ENCODE measurements at regions not wholly inside any gene's neighbourhood (a gene's known extent, or its start where the extent isn't known, plus 50 kb on each side); places are given as distances from the start of the nearest gene placed in this dataset.

DNA sequence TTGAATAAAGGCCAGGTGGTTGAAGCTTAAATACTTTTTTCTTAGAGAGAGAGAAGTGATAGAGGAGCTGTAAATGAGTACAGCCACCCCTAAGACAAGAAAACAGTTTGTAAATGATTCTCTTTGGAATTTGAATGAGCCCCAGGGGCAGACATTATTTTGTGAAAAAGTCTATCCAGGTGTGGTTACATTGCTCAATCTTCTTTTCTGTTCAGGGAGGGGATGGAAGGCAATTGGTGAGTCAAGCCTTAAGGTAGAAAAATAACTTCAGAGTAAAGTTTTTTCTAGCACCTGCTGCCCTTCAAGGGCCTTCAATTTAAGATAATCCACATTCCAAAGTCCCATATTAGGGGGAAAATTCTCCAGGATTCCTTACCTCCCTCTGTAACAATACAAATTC, 646.7 kb downstream of the PDHA2 start:
- H3K79me2 ChIP-seq (ENCODE audit: insufficient read depth, low read length): no peaks in the 10 kb centered on the region
- H3K4me1 ChIP-seq (ENCODE audit: control insufficient read depth in 1 of 2, insufficient read depth in 2 of 2, low read length in 2 of 2): no peaks in the 10 kb centered on the region
- H3K27ac ChIP-seq (ENCODE audit: low read depth, low read length): no peak overlapping the region
- no peak for ATAC-seq
- intact Hi-C loops (cut with micrococcal nuclease): loop anchor here (10.0 kb wide), 1 partner anchor 1228 kb away; no protein-coding TSS in a partner anchor
- H3K9ac ChIP-seq (ENCODE audit: low read length): no peak overlapping the region
- ChIA-PET CTCF (no interaction called here), POLR2A (no interaction called here), RAD21 (ENCODE audit: low non-redundant PET in 1 of 2, low total read pairs in 2 of 2, uncharacterized antibody in 2 of 2, unreplicated experiment in 2 of 2) (no interaction called here)
- H3K36me3 ChIP-seq (ENCODE audit: control insufficient read depth in 1 of 2, insufficient read depth in 2 of 2, low read length in 2 of 2): no peaks in the 10 kb centered on the region
- DNase-seq (ENCODE audit: low read depth, low spot score): no peak
- BruUV-seq (replicated peaks): no TSS peak
- H3K4me2 ChIP-seq (ENCODE audit: low read length): no peak overlapping the region
- H4K20me1 ChIP-seq (ENCODE audit: insufficient read depth): no peaks in the 10 kb centered on the region
- TF ChIP-seq MAX (IDR thresholded peaks at IDR 0.05) (no peak), POLR2AphosphoS5 (IDR thresholded peaks at IDR 0.05; ENCODE audit: low read depth, low read length) (no peak), POLR2A (IDR thresholded peaks at IDR 0.05; ENCODE audit: borderline replicate concordance, extremely low read depth, insufficient read depth, insufficient read length) (no peak), RAD21 (IDR thresholded peaks at IDR 0.05; ENCODE audit: low read depth) (no peak)
- H3K9me2 ChIP-seq (ENCODE audit: insufficient read depth): no peaks in the 10 kb centered on the region
- no peaks in the 10 kb centered on the region for H3K9me3 ChIP-seq (ENCODE audit: control insufficient read depth in 1 of 2, insufficient read depth in 1 of 2, low read depth in 1 of 2, low read length in 2 of 2)
- H3K4me3 ChIP-seq (replicated peaks in 1 of 2; ENCODE audit: low read depth in 1 of 2, low read length in 2 of 2): no peak overlapping the region
- no peaks in the 10 kb centered on the region for H3K27me3 ChIP-seq (ENCODE audit: insufficient read depth, low read length)
- H2AFZ ChIP-seq (ENCODE audit: low read depth, low read length, poor library complexity, severe bottlenecking): no peak overlapping the region

- no TSS peak for BruUV-seq (replicated peaks)
- no peaks in the 10 kb centered on the region for H3K27me3 ChIP-seq (ENCODE audit: insufficient read depth, low read length)
- ChIA-PET POLR2A (no interaction called here), RAD21 (ENCODE audit: low non-redundant PET in 1 of 2, low total read pairs in 2 of 2, uncharacterized antibody in 2 of 2, unreplicated experiment in 2 of 2) (no interaction called here), CTCF (no interaction called here)
- H3K4me1 ChIP-seq (ENCODE audit: control insufficient read depth in 1 of 2, insufficient read depth in 2 of 2, low read length in 2 of 2): no peaks in the 10 kb centered on the region
- H3K9me3 ChIP-seq (ENCODE audit: control insufficient read depth in 1 of 2, insufficient read depth in 1 of 2, low read depth in 1 of 2, low read length in 2 of 2): peaks cover 0 to 4% of the 10 kb centered on the region in 2 experiments; a peak in 1 of 4 replicates
- no peaks in the 10 kb centered on the region for H3K79me2 ChIP-seq (ENCODE audit: insufficient read depth, low read length)
- H2AFZ ChIP-seq (ENCODE audit: low read depth, low read length, poor library complexity, severe bottlenecking): no peak overlapping the region
- no peaks in the 10 kb centered on the region for H4K20me1 ChIP-seq (ENCODE audit: insufficient read depth)
- no peak overlapping the region for H3K27ac ChIP-seq (ENCODE audit: low read depth, low read length)
- intact Hi-C loops (cut with micrococcal nuclease): no loop called here
- no peak overlapping the region for H3K4me2 ChIP-seq (ENCODE audit: low read length)
- H3K9me2 ChIP-seq (ENCODE audit: insufficient read depth): no peaks in the 10 kb centered on the region
- H3K4me3 ChIP-seq (replicated peaks in 1 of 2; ENCODE audit: low read depth in 1 of 2, low read length in 2 of 2): no peak overlapping the region
- H3K9ac ChIP-seq (ENCODE audit: low read length): no peak overlapping the region
- DNase-seq (ENCODE audit: low read depth, low spot score) (no peak), ATAC-seq (no peak)
- H3K36me3 ChIP-seq (ENCODE audit: control insufficient read depth in 1 of 2, insufficient read depth in 2 of 2, low read length in 2 of 2): no peaks in the 10 kb centered on the region
- TF ChIP-seq CBX3 (IDR thresholded peaks at IDR 0.05; ENCODE audit: low read depth) (no peak), SIN3A (IDR thresholded peaks at IDR 0.05; ENCODE audit: low read depth) (no peak), CEBPB (IDR thresholded peaks at IDR 0.05; ENCODE audit: low read depth) (no peak), FOSL1 (IDR thresholded peaks at IDR 0.05; ENCODE audit: low read depth) (no peak), CTCF (IDR thresholded peaks at IDR 0.05 in 2 of 3, conservative IDR thresholded peaks at IDR 0.05 in 1 of 3; ENCODE audit: borderline replicate concordance in 1 of 3, insufficient read depth in 1 of 3, low read depth in 2 of 3, low read length in 2 of 3) (no peak), EZH2 (IDR thresholded peaks at IDR 0.05) (no peak), ZFX (IDR thresholded peaks at IDR 0.05) (no peak), RAD21 (IDR thresholded peaks at IDR 0.05; ENCODE audit: low read depth) (no peak), JUND (IDR thresholded peaks at IDR 0.05) (no peak), SRF (IDR thresholded peaks at IDR 0.05; ENCODE audit: low read depth) (no peak), ATF3 (IDR thresholded peaks at IDR 0.05) (no peak), POLR2A (IDR thresholded peaks at IDR 0.05; ENCODE audit: borderline replicate concordance, extremely low read depth, insufficient read depth, insufficient read length) (no peak), EZH2phosphoT487 (IDR thresholded peaks at IDR 0.05; ENCODE audit: borderline replicate concordance) (no peak), EGR1 (IDR thresholded peaks at IDR 0.05; ENCODE audit: low read depth) (no peak), ELF1 (IDR thresholded peaks at IDR 0.05; ENCODE audit: borderline replicate concordance, low read depth) (no peak), ZNF274 (IDR thresholded peaks at IDR 0.05; ENCODE audit: low read depth, low read length) (no peak), REST (IDR thresholded peaks at IDR 0.05; ENCODE audit: low read depth) (no peak)
These were observed 657.7 kb downstream of the PDHA2 start for GRCh38 chr4:96497621-96498020.
